Testis (tissue), 2 donors: ENCODE measurements at regions not wholly inside any gene's neighbourhood (a gene's known extent, or its start where the extent isn't known, plus 50 kb on each side); places are given as distances from the start of the nearest gene placed in this dataset.

ENCODE experiments used
- POLR2A ChIP-seq: fragments of 450-650 bp; IDR thresholded peaks from one replicate; pipeline ENCODE4 v1.6.1; 2017; ENCODE audit warnings: antibody characterized with exemption, mild to moderate bottlenecking, moderate library complexity
- TF ChIP-seq, protein P1 (sequence below), 3 experiments: fragments of 450-650 bp in 2 of 3; fragments of 200-600 bp in 1 of 3; sonication (generic) in 1 of 3; IDR thresholded peaks; one replicate each; pipeline ENCODE4 v1.5.1; 2016 to 2019; ENCODE audit warnings: antibody characterized with exemption in 3 of 3, mild to moderate bottlenecking in 2 of 3, moderate library complexity in 1 of 3

GRCh38 chr13:85142351-85142927, 656.8 kb downstream of the SLITRK6 start:
- TF ChIP-seq, protein P1, sequence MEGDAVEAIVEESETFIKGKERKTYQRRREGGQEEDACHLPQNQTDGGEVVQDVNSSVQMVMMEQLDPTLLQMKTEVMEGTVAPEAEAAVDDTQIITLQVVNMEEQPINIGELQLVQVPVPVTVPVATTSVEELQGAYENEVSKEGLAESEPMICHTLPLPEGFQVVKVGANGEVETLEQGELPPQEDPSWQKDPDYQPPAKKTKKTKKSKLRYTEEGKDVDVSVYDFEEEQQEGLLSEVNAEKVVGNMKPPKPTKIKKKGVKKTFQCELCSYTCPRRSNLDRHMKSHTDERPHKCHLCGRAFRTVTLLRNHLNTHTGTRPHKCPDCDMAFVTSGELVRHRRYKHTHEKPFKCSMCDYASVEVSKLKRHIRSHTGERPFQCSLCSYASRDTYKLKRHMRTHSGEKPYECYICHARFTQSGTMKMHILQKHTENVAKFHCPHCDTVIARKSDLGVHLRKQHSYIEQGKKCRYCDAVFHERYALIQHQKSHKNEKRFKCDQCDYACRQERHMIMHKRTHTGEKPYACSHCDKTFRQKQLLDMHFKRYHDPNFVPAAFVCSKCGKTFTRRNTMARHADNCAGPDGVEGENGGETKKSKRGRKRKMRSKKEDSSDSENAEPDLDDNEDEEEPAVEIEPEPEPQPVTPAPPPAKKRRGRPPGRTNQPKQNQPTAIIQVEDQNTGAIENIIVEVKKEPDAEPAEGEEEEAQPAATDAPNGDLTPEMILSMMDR (IDR thresholded peaks at IDR 0.05), result no peak
- TF ChIP-seq POLR2A, result no peak
